Fibroblast of upper back skin (primary cell): ENCODE measurements at regions not wholly inside any gene's neighbourhood (a gene's known extent, or its start where the extent isn't known, plus 50 kb on each side); places are given as distances from the start of the nearest gene placed in this dataset.

ENCODE experiments used
- DNase-seq: peaks from one replicate; pipeline ENCODE4 v3.0.0-alpha.2; 2013

DNA sequence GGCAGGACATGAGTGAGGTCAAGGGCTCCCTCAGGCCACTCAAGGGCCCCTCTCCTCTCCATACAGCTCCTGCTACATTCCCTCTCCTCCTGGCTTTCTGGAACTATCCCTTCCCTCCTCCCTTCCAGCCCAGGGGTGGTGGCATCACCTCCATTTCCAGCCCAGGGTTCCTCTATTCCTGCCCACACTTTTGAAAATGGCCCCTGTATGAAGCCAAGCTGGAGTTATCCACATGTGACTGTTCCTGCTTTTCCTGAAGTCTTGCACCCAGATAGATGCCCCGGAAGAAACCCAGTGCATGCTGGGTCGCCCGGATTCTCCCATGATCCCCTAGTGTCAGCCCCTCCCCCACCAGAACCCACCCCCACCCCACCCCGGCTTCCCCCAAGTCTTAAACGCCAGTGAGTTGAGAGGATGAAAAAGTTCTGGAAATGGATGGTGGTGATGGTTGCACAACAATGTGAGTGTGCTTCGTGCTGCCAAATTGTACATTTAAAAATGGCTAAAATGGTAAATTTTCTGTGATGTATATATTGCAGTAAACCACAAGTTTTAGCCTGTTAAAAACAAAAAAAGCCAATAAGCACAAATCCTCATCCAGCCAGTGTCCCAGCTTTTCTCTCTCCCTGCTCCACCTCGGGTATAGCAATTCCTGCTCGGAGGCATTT, 136.9 kb downstream of the SCARB1 start:
- no peak for DNase-seq

DNA sequence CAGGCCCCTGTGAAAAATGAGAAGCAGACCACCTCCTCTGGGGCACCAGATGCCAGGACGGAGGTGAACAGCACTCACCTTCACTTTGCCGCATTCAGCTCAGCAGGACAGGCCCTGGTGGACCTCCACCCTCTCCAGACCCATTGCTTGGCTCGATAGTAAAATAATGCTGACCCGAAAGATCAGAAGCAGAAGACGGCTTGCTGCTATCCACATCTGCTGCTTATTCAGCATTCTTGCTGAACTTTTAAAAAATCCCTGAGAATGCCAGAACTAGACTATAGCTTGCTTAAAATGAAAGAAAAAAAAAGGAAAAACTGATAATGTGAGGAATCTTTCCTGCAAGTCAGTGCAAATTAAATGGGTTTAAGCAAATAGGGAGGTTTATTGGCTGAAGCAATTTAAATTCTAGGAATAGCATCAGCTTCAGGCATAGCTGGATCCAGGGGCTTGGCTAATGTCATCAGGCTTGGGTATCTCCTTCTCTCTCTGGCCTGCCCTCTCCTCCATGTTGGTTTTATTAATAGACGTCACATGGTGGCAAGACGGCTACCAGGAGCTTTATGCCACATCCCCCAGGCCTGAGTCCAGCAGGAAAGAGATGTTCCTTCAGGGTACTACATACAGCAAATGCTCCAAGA, 137.9 kb downstream of the SCARB1 start:
- DNase-seq, result no peak

DNA sequence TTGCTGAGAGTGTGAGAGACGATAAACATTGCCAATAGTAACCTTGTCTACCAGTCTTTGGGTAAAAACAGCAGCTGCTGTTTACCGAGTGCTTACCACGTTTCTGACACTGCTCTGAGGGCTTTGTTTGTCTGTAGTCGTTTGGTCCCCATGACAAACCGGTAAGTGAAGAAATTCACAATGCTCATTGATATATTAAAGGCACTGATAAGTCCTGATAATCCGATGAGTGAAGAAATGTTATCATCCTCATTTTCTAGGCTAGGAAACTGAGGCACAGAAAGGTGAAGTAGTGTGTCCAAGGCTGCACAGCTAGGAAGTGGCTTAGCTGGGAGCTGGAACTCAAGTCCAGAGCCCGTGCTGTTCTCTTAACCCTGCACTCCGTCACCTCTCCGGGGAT, 138.6 kb downstream of the SCARB1 start:
- DNase-seq, result no peak

DNA sequence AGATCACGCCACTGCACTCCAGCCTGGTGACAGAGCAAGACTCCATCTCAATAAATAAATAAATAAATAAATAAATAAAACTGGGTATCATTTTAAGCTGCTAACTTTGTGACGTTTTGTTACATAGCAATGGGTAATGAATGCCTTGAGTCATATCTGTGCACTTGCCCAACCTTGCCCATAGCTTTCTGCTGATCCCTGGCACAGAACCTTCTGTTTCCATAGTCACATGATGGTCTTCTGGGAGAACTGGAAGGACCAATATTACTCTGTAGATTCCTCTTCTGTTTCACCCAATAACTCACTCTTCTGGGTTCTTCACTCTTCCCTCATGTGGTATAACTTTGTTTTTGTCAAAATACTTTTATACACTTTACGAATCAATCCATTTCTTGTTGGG, 140.8 kb downstream of the SCARB1 start:
- DNase-seq, result no peak

DNA sequence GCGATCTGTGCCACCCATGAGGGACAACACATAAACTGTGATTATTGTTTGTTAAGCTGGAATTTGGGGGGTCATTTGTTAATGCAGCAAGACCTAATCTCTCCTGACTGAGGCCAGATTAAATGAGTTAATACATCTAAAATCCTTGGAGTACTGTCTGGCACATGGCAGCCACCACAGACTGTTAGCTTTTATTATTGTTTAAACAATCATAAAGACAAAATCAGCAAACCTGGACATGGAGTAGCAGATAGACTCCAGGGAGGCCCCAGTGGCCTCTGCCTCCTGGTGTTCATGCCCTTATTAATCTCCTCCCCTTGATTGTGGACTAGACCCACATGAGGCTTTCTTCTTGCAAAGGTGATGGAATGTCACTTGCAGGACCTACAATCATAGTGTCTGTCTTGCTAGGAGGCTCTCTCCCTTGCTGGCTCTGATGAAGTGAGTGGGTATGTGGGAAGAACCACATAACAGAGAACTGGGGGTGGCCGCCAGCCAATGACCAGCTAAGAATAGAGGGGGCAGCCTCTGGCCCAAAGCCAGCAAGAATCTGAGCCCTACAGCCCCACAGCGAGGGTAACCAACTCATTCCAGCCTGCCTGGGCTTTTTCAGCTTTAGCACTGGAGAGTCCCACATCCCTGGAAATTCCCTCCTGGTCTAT, 142.0 kb downstream of the SCARB1 start:
- peak; percentile 48 for DNase-seq

DNA sequence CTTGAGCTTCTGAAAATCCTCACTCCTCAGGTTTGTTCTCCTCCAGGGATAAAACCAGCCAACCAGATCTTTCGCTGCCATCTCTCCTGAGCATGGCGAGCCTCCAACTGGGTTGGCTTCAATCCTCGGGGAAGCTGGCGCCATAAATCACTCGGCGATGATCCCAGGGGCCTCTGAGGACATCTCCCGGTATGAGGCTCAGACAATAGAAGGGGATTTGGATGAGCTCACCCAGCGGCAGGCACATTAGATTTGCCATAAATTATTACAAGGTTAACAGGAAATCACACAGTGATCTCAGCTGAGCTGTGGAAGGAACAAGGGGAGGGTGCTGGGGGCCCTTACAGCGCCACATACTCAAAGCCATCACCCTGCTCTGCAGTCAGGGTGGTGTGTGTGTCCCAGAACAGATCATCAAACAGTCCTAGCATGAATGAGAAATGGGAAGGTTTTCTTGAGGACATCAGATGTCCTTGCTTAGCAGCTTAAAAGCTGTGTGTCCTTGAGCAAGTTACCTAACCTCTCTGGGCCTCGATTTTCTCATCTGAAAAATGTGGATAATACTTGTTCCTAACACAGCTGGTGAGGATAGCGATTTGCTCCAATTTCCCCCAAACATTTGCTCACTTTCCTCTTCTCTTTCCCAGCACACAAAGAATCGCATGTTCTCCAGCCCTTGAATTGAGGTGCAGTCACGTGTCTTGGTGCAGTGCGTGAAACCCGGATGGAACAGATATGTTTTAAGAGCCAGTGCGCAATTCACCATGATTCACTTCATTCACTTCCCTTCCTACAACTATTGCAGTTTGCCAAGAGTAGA, 142.8 kb downstream of the SCARB1 start:
- DNase-seq, result peak; percentile 97

DNA sequence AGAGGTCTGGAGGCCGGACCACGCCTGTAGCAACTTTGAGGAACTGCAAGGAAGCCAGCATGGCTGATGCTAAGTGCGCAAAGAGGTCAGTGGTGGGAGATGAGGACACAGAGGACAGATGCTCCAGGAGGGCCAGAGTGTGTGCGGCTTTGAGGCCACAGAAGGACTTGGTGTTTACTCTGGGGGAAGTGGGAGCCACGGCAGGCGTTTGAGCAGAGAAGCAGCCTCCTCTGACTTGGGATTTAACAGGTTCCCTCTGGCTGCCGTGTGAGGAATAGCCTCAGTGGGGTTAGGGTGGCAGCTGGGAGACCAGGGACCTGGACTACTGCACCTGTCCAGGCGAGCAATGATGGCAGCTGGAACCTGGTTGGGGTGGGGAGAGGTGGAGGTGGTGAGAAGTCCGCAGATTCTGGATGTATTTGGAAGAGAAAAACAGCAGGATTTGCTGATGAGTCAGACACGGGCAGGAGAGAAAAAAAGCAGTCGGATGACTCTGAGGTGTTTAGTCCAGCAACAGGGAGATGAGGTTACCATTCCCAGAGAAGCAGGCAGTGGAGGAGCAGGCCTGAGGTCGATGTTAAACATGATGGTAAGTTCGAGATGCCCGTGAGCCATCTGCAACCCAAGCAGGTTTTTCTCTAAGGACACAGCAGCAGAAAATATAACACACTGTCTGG, 143.5 kb downstream of the SCARB1 start:
- peak; percentile 92 for DNase-seq

DNA sequence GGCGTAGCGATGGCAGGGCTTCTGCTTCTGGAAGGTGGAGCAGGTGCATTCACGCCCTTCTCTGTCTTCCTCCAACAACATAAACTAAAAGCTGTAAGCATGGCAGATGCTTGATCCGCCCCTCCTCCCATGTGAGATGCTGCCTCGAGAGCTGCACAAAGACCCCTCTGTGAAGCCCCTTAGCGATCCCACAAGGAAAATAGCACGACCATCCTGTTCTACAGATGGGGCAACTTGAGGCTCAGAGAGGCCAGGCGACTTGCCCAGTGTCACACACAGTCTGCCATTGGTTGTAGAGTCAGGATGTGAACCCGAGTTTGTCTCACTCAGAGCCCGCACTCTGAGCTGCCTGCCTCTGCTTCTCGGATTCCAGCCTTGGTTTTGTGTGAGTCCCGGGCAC, 144.4 kb downstream of the SCARB1 start:
- DNase-seq, result no peak

DNA sequence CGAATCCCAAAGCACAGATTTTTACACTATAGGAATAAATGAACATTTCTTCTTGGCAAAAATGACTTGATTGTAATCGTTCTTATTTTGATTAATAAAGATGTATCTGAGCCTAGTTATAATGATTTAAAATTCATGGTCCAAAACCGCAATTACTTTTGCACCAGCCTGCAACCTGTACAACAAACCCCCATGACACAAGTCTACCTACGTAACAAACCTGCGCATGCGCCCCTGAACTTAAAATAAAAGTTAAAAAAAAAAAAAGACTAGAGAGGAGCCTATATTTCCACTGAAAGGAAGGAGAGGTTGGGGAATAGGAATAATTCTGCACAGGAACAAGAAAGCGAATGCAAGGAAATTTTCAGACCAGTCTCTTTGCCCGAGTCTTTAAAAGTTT, 145.2 kb downstream of the SCARB1 start:
- DNase-seq, result no peak

DNA sequence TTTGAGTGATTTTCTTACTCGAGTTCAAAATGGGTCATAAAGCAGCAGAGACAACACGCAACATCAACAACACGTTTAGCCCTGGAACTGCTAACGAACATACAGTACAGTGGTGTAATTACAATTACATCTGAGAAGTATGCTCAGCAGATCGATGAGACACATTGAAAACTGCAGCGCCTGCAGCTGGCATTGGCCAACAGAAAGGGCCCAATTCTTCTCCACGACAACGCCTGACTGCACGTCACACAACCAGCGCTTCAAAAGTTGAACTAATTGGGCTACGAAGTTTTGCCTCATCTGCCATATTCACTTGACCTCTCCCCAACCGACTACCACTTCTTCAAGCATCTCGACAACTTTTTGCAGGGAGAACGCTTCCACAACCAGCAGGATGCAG, 145.6 kb downstream of the SCARB1 start:
- DNase-seq, result no peak

DNA sequence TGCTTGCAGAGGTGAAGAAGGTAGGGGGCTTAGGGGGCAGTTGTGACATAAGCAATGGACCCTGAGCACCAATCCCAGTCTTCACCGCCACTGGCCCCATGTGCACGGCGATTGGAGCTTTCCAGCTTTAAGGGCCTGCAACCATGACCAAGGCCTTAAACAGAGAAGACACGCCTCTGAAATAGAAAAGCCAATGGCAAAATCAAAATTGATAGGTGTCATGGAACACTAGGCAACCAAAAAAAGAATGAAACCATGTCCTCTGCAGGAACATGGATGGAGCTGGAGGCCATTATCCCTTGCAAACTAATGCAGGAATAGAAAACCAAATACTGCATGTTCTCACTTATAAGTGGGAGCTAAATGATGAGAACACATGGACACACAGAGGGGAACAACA, 146.3 kb downstream of the SCARB1 start:
- no peak for DNase-seq

DNA sequence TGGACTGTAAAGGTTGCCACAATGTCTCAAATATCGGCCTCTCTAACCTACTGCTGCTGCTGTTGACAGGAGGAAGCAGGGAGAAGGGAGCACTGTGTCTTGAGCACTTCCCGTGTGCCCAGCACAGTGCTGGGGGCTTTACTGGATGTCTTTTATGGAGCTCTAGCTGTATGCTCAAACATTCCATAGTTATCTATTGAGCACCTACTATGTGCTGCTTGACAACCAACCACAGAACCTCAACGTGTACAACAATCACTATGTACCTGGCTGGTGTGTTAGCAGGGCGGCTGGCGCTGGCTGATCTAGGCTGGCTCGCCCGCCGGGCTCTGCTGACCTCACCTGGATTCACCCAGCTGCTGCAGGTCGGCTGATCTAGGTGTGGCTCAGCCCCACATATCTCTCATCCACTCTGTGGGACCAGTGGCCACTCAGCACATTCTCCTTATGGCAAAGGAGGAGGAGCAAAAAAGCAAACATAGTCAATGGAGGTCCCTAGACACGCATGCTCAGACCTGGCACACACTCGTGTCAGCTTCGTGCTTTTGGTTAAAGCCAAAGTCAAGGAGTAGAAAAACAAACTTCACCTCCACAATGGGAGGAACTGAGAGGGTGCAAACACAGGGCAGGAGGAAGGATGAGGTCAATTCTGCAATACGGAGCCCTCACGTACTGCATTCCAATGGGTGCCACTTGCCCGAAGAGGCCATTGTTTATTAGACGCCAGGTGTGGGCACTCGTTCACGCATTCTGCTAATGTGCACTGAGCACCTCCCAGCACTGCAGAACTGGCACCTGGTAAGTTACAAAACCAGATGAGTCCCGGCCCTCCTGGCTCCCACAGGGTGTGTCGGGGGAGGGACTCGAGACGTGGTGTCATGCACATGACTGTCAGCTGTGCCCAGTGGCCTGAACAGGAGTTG, 147.2 kb downstream of the SCARB1 start:
- no peak for DNase-seq

DNA sequence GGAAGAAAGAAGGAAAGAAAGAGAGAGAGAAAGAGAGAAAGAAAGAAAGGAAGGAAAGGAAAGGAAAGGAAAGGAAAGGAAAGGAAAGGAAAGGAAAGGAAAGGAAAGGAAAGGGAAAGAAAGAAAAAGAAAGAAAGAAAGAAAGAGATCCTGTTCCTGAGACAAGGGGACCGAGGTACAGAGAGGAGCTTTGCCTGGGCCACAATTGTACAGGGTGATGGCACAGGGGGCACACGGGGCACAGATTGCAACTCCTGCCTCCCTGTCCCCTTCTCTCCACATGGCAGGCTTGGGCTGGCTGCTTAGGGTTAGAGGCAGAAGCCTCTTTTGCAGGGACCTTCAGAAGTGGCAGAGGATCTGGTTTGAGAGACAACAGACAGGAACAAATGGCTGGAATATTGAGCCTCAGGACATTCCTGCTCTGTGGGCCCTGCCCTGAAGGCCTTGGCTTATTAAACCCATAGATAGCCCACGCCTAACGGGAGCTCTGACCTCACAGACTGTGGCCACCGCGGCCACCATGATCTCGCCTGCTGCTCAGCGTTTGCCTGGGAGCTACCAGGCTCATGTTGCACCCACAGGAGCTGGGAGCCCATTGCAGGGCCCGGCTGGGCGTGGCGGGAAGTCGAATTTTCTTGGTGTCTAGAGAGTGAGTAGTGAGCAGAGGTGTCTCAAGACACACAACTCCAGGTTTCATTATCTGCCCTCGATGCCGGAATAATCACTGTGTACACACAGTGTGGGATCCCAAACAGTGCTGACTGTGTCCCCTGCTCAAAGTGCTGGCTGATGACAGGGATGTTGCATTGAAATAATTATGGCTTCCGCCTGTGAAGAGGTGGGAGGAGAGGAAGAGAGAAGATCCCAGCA, 147.9 kb upstream of the NCOR2 start:
- peak; percentile 44 for DNase-seq

DNA sequence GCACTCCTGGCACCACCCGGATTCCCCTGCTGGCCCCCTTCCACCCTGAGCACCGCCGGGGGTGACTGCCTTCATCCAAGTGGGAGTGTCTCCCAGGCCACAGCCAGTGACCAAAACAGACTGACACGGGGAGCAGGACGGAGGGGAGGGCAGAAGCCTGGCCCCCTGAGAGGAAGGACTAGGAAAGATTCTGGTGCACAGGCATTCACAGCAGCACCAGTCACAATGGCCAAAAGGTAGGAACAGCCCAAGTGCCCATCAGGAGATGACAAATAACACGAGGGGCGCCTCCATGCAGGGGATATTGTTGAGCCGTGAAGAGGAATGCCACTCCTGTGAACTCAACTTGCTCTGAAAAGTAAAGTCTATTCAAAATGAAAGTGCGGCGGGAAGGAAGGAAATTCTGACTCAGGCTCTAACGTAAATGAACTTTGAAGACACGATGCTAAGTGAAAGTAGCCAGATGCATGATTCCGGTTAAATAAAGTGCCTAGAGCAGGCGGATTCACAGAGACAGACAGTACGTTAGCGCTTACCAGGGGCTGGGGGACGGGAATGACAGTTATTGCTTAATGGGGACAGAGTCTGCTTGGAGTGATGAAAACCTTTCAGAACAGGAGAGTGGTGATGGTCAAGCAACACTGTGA, 146.1 kb upstream of the NCOR2 start:
- DNase-seq, result peak; percentile 73

DNA sequence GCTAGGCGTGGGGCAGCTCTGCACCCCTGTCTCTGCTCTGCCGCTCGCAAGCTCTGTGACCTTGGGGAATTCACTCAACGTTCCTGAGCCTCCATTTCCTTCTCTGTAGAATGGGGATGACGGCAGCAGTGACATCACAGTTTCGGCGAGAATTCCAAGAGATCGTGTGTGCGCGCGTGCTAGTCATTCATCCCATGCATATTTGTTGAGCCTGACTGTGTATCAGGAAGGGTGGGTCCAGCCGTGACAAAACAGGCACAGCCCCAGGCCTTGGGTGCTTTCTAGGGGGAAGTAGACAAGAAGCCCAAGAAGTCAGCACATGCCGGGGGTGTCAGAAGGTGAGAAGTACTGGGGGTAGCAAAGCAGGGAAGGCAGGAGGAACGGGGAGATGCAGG, 145.6 kb upstream of the NCOR2 start:
- DNase-seq, result no peak

DNA sequence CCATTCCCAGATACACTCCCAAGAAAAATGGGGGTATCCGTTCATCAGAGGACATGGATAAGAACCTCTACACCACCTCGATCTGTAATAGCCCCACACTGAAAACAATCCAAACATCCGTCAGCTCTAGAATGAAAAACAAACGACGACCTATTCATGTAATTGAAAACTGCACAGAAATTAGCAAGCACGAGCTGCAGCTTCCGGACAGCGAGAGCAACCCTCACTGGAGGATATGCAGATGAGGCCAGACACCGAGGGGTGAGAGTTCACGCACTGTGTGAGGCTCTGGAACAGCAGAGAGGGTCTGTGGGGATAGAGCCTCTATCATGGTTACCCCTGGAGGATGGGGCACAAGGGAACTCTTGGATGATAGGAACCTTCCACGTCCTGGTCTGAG, 143.9 kb upstream of the NCOR2 start:
- no peak for DNase-seq

DNA sequence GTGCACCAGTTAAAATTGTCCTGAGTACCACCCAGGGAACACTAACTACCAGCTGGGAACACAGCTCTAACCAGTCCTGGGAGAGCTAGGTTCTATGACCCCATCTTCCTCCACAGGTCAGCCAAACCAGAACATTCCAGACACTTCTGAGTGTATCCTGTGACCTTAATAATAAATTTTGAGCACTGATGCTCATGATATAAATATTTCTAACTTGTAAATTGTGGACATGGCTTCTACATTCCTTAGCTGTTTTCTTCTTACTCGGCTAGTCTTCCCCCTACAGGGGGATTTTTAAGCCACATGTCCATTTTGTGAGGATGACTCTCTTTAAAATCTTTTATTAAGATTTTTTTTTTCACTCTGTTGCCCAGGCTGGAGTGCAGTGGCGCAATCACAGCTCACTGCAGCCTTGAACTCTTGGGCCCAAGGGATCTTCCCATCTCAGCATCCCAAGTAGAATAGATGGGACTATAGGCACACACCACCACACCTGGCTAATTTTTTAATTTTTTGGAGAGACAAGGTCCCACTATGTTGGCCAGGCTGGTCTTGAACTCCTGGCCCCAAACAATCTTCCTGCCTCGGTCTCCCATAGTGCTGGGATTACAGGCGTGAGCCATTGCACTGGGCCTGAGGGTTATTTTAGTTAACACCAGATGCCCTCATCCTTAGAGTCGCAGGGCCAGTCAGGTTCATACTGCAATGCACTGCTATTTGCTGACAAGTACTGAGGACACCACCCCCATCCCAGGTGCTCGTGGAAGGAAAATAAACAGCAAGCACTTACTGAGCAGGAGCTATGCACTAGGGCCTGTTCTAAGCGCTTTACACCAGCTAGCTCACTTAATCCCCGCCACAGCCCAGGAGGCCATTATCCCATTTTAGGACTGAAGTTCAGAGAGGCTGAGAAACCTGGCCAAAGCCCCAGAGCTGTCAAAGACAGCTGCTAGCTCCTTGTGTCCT, 142.6 kb upstream of the NCOR2 start:
- peak; percentile 85 for DNase-seq

DNA sequence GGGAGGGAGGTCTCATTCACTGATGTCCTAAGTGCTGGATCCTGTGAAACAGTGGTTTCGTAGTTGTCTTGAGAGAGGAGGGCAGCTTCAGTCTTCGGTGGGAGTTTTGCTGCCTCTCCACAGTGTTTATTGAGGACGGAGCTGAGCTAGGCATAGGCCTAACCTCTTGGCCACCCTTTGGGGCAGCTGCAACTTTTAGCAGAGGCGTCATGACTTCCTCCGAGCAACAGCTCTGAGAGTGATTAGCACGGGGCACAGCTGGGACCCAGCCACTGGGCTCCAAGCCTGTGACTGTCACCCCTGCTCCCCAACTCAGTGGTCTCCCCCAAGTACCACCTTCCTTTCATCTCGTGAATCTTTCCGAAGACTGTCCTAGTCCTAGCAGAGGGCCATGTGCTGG, 139.9 kb upstream of the NCOR2 start:
- no peak for DNase-seq

DNA sequence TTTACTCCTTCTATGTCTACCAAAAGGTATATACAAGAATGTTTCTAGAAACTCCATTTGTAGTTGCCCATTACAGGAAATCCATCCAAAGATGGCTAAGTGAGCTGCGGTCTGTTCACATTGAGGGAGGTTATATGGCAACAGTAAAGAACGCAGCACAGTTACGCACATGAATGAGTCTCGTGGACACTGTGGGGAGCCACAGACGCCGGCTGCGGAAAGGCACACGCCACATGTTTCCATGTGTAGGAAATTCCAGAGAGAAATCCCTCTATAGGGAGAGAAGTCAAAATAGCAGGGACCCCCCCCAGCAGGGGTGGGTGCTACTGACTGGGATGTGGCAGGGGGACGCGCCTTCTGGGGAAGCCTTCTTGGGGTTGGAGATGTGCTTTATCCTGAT, 139.0 kb upstream of the NCOR2 start:
- DNase-seq, result no peak
